ENCODE measurements at regions not wholly inside any gene's neighbourhood (a gene's known extent, or its start where the extent isn't known, plus 50 kb on each side); places are given as distances from the start of the nearest gene placed in this dataset.

GRCh38 chr5:74953554-74953936 lies 87.4 kb upstream of the FAM169A start:
- no peak for TF ChIP-seq CTCF (IDR thresholded peaks at IDR 0.05; ENCODE audit: insufficient read depth, low read length, missing control alignments)
- CTCF ChIA-PET = interaction anchor here (1.5 kb wide), 1 partner anchor 11 kb away, joined by 3 read pairs; no protein-coding TSS in a partner anchor
- no peak for DNase-seq (ENCODE audit: low read depth, low spot score)
- POLR2A ChIA-PET = no interaction called here
- no peak overlapping the region for H3K4me3 ChIP-seq (ENCODE audit: low read depth, low read length)

DNA sequence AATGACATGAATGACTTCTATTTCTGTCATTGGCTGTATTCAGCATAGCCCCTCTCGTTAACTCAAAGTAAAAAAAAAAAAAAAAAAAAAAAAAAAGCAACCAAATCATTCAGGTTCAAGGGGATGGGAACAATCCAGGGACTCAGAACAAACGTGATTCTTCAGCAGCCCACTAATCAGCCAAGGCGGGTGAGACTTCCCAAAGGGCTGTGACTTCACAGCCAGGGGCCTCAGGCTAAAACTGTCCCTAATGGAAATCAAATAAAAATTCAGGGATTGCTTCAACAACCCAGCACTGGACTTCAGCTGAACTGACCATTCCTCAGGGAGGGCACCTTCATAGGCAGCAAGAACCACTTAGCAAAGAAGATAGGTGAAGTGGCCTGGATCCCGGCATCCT lies 86.2 kb upstream of the FAM169A start:
- ChIA-PET CTCF (interaction anchor here (1.9 kb wide), 1 partner anchor 27 kb away, joined by 6 read pairs; no protein-coding TSS in a partner anchor), POLR2A (no interaction called here)
- no peak for DNase-seq (ENCODE audit: low read depth, low spot score)
- TF ChIP-seq CTCF (IDR thresholded peaks at IDR 0.05; ENCODE audit: insufficient read depth, low read length, missing control alignments) = no peak
- H3K4me3 ChIP-seq (ENCODE audit: low read depth, low read length) = no peak overlapping the region

GRCh38 chr5:74951865-74952264 lies 85.7 kb upstream of the FAM169A start:
- ChIA-PET CTCF (interaction anchor here (0.9 to 1.9 kb wide), 4 partner anchors 17 to 99 kb away, joined by 3 to 6 read pairs (median 4); no protein-coding TSS in a partner anchor), POLR2A (no interaction called here)
- no peak overlapping the region for H3K4me3 ChIP-seq (ENCODE audit: low read depth, low read length)
- DNase-seq (ENCODE audit: low read depth, low spot score) = no peak
- no peak for TF ChIP-seq CTCF (IDR thresholded peaks at IDR 0.05; ENCODE audit: insufficient read depth, low read length, missing control alignments)

- no peak overlapping the region for H3K4me3 ChIP-seq (ENCODE audit: low read depth, low read length)
- no peak for DNase-seq (ENCODE audit: low read depth, low spot score)
- ChIA-PET POLR2A (no interaction called here), CTCF (interaction anchor here (0.9 to 1.9 kb wide), 5 partner anchors 9 to 100 kb away, joined by 3 to 6 read pairs (median 5); no protein-coding TSS in a partner anchor)
- no peak for TF ChIP-seq CTCF (IDR thresholded peaks at IDR 0.05; ENCODE audit: insufficient read depth, low read length, missing control alignments)
Measured at GRCh38 chr5:74950836-74951515, 84.8 kb upstream of the FAM169A start.

DNA sequence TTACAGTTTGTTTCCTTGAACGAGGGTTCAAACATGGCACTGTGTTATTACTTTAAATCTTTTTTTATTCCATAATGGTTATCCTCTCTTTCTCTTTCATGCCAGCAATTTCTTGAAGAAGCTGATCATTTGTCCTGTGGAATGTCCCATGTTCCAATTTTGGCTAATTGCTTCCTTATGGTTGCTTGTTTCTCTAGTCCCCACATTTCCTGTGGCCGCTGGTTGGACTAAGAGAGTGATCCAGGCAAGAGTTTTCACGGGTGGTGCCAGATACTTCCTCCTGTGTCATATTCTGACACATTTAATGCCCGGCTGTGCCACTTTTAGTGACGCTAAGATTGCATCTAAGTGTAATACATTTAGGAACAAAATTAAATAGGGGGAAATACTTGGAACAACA lies 83.8 kb upstream of the FAM169A start:
- CTCF ChIA-PET = interaction anchor here (1.2 kb wide), 1 partner anchor 10 kb away, joined by 5 read pairs; no protein-coding TSS in a partner anchor
- no peak for DNase-seq (ENCODE audit: low read depth, low spot score)

More for the DNA sequence above, 83.8 kb upstream of the FAM169A start:
- TF ChIP-seq CTCF (IDR thresholded peaks at IDR 0.05; ENCODE audit: insufficient read depth, low read length, missing control alignments) = no peak
- no peak overlapping the region for H3K4me3 ChIP-seq (ENCODE audit: low read depth, low read length)
- POLR2A ChIA-PET = no interaction called here

All from AG04449 (cell line).